SU-DHL-6 (cell line): ENCODE measurements at regions not wholly inside any gene's neighbourhood (a gene's known extent, or its start where the extent isn't known, plus 50 kb on each side); places are given as distances from the start of the nearest gene placed in this dataset.

Source experiments
- H2AFZ ChIP-seq: fragments of 200-600 bp; sonication (generic); 2 replicates; pipeline ENCODE4 v1.6.1; 2014; ENCODE audit warnings: low read depth, mild to moderate bottlenecking, moderate library complexity, mixed read lengths, antibody characterized with exemption, low read length; ENCODE audit not compliant: severe bottlenecking
- H3F3A ChIP-seq: fragments of 200-600 bp; shearing (Covaris generic); 2 replicates; pipeline ENCODE4 v1.6.0; 2016; ENCODE audit warnings: antibody characterized with exemption, mild to moderate bottlenecking; ENCODE audit not compliant: insufficient read depth
- H3K27ac ChIP-seq: fragments of 200-600 bp; sonication (generic); 2 replicates; pipeline ENCODE4 v1.5.1; 2016; ENCODE audit warnings: low read depth, mild to moderate bottlenecking, low read length, moderate library complexity, mixed read lengths
- H3K27me3 ChIP-seq: fragments of 200-600 bp; sonication (generic), shearing (Covaris generic); 2 replicates; pipeline ENCODE4 v1.6.0; 2014; ENCODE audit warnings: mild to moderate bottlenecking, low read length
- H3K36me3 ChIP-seq: fragments of 200-600 bp; sonication (generic); 2 replicates; pipeline ENCODE4 v1.6.1; 2014; ENCODE audit warnings: mild to moderate bottlenecking, low read length, mixed read lengths
- H3K4me2 ChIP-seq: fragments of 300-600, 200-600 bp; shearing (Covaris generic), sonication (generic); 2 replicates; pipeline ENCODE4 v1.6.0; 2014; ENCODE audit warnings: low read length, low read depth, mild to moderate bottlenecking; ENCODE audit not compliant: poor library complexity, severe bottlenecking
- H3K4me3 ChIP-seq: fragments of 200-600 bp; sonication (generic); 2 replicates; pipeline ENCODE4 v1.5.1; 2014; ENCODE audit warnings: antibody characterized with exemption, low read length, mild to moderate bottlenecking, mixed read lengths; ENCODE audit not compliant: insufficient read depth, poor library complexity, severe bottlenecking
- H3K79me2 ChIP-seq: fragments of 200-600 bp; sonication (generic); 2 replicates; pipeline ENCODE4 v1.6.1; 2014; ENCODE audit warnings: mild to moderate bottlenecking, low read length, moderate library complexity; ENCODE audit not compliant: insufficient read depth
- H3K9ac ChIP-seq: fragments of 200-600 bp; sonication (generic); 2 replicates; pipeline ENCODE4 v1.7.0; 2014; ENCODE audit warnings: mild to moderate bottlenecking, low read length
- H3K9me2 ChIP-seq: fragments of 200-600 bp; sonication (generic); replicated peaks from 2 replicates; pipeline ENCODE4 v1.6.1; 2014; ENCODE audit warnings: low read length; ENCODE audit not compliant: insufficient read depth
- H3K9me3 ChIP-seq: fragments of 200-600 bp; sonication (generic); 2 replicates; pipeline ENCODE4 v1.6.1; 2014; ENCODE audit warnings: low read length, mixed read lengths; ENCODE audit not compliant: insufficient read depth
- H4K20me1 ChIP-seq: fragments of 200-600 bp; sonication (generic); 2 replicates; pipeline ENCODE4 v1.6.1; 2014; ENCODE audit warnings: low read depth, mild to moderate bottlenecking, antibody characterized with exemption, low read length, moderate library complexity, mixed read lengths
- CTCF ChIP-seq: fragments of 200-600 bp; sonication (generic); IDR thresholded peaks from one replicate; pipeline ENCODE4 v1.5.1; 2017; ENCODE audit warnings: antibody characterized with exemption, mild to moderate bottlenecking, low read length, moderate library complexity; ENCODE audit not compliant: insufficient read depth, poor library complexity, severe bottlenecking
- EZH2phosphoT487 ChIP-seq: fragments of 200-600 bp; sonication (generic), shearing (Covaris generic); conservative IDR thresholded peaks from 2 replicates; pipeline ENCODE4 v1.6.1; 2018; ENCODE audit warnings: mild to moderate bottlenecking, antibody characterized with exemption, low read length, moderate library complexity, mixed read lengths

- no peak overlapping the region for H3K4me2 ChIP-seq
- no peaks in the 10 kb centered on the region for H3K79me2 ChIP-seq
- H3K27ac ChIP-seq, result no peak overlapping the region
- no peaks in the 10 kb centered on the region for H3K9me3 ChIP-seq
- H2AFZ ChIP-seq, result no peak overlapping the region
- H3K4me3 ChIP-seq, result no peak overlapping the region
- no peaks in the 10 kb centered on the region for H3K27me3 ChIP-seq
- H4K20me1 ChIP-seq, result no peaks in the 10 kb centered on the region
- H3K36me3 ChIP-seq, result no peaks in the 10 kb centered on the region
- no peaks in the 10 kb centered on the region for H3K9me2 ChIP-seq
- H3F3A ChIP-seq, result no peaks in the 10 kb centered on the region
- no peak overlapping the region for H3K9ac ChIP-seq
- TF ChIP-seq CTCF, result no peak
- no peak for TF ChIP-seq EZH2phosphoT487
Measured at GRCh38 chr13:34589581-34589980, 352.5 kb upstream of the NBEA start.

- Histone ChIP-seq H2AFZ (no peak overlapping the region), H3K27me3 (no peaks in the 10 kb centered on the region), H3K9ac (no peak overlapping the region), H3K9me2 (no peaks in the 10 kb centered on the region), H3K36me3 (no peaks in the 10 kb centered on the region), H3K79me2 (no peaks in the 10 kb centered on the region), H3K4me3 (no peak overlapping the region), H3K27ac (no peak overlapping the region), H4K20me1 (no peaks in the 10 kb centered on the region), H3K4me2 (no peak overlapping the region), H3F3A (no peaks in the 10 kb centered on the region), H3K9me3 (no peaks in the 10 kb centered on the region)
- TF ChIP-seq CTCF, result no peak
- no peak for TF ChIP-seq EZH2phosphoT487
Measured at GRCh38 chr13:34591129-34591528, 350.9 kb upstream of the NBEA start.

GRCh38 chr13:34591900-34592529 is 350.1 kb upstream of the NBEA start:
- no peak overlapping the region for H2AFZ ChIP-seq
- no peak for TF ChIP-seq CTCF
- TF ChIP-seq EZH2phosphoT487, result no peak
- no peaks in the 10 kb centered on the region for H4K20me1 ChIP-seq
- H3K4me3 ChIP-seq, result no peak overlapping the region
- H3K9ac ChIP-seq, result no peak overlapping the region
- H3K79me2 ChIP-seq, result no peaks in the 10 kb centered on the region
- no peaks in the 10 kb centered on the region for H3F3A ChIP-seq
- no peaks in the 10 kb centered on the region for H3K9me3 ChIP-seq
- no peaks in the 10 kb centered on the region for H3K9me2 ChIP-seq
- no peak overlapping the region for H3K4me2 ChIP-seq
- no peaks in the 10 kb centered on the region for H3K27me3 ChIP-seq
- no peaks in the 10 kb centered on the region for H3K36me3 ChIP-seq
- H3K27ac ChIP-seq, result no peak overlapping the region
